ACC112 (cell line): ENCODE measurements at regions not wholly inside any gene's neighbourhood (a gene's known extent, or its start where the extent isn't known, plus 50 kb on each side); places are given as distances from the start of the nearest gene placed in this dataset.
"Not testable (repeated sequence)": the region's sequence is repeated elsewhere in the genome, so short reads cannot be mapped to it uniquely, and the experiment has no call there.

Source experiments
- H2AFZ ChIP-seq: fragments of 200-600 bp; sonication (generic); one replicate; pipeline ENCODE4 v1.6.0; 2017; ENCODE audit warnings: antibody characterized with exemption, low read length; ENCODE audit not compliant: unreplicated experiment
- H3K27ac ChIP-seq: fragments of 200-600 bp; sonication (generic); 2 replicates; pipeline ENCODE4 v1.5.1; 2014; ENCODE audit warnings: low read depth, mild to moderate bottlenecking, antibody characterized with exemption, low read length, moderate library complexity
- H3K27me3 ChIP-seq: fragments of 200-600 bp; sonication (generic); 2 replicates; pipeline ENCODE4 v1.6.1; 2014; ENCODE audit warnings: mild to moderate bottlenecking, antibody characterized with exemption, low read length, moderate library complexity, mixed read lengths; ENCODE audit not compliant: insufficient read depth
- H3K36me3 ChIP-seq: fragments of 200-600 bp; sonication (generic); 2 replicates; pipeline ENCODE4 v1.6.1; 2016; ENCODE audit warnings: mild to moderate bottlenecking, antibody characterized with exemption, low read length, moderate library complexity, mixed read lengths; ENCODE audit not compliant: insufficient read depth
- H3K4me1 ChIP-seq: fragments of 200-600 bp; sonication (generic); one replicate; pipeline ENCODE4 v1.6.1; 2016; ENCODE audit warnings: low read length, mixed read lengths; ENCODE audit not compliant: insufficient read depth, unreplicated experiment, control insufficient read depth
- H3K4me3 ChIP-seq: fragments of 200-600 bp; sonication (generic); 2 replicates; pipeline ENCODE4 v1.5.1; 2014; ENCODE audit warnings: mild to moderate bottlenecking, low read depth, low read length
- H3K79me2 ChIP-seq: fragments of 200-600 bp; sonication (generic); one replicate; pipeline ENCODE4 v1.6.0; 2016; ENCODE audit warnings: low read length; ENCODE audit not compliant: control insufficient read depth, unreplicated experiment, insufficient read depth

DNA sequence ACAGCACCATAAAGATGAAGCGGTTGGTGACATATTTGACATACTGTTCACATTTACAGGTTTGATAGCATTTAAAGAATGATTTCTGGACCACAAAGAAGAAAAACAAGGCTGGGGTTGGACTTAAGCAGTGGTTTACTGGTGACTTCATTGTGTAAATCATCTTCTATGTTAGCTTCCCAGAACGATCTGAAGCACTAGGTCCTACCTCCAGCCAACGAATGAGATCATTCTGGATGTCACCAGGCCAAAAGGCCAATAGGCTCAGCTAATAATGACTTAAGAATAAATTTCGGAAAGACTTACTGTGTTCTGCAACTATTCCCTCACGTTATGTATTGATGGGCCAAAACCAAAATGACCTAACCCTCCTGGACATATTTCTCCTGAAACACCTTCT is 675.3 kb upstream of the CCNG1 start:
- H3K4me3 ChIP-seq, result no peak overlapping the region
- H3K27ac ChIP-seq, result no peak overlapping the region
- H3K36me3 ChIP-seq, result no peaks in the 10 kb centered on the region
- no peaks in the 10 kb centered on the region for H3K27me3 ChIP-seq
- H3K79me2 ChIP-seq, result no peaks in the 10 kb centered on the region
- no peak overlapping the region for H2AFZ ChIP-seq
- no peaks in the 10 kb centered on the region for H3K4me1 ChIP-seq

DNA sequence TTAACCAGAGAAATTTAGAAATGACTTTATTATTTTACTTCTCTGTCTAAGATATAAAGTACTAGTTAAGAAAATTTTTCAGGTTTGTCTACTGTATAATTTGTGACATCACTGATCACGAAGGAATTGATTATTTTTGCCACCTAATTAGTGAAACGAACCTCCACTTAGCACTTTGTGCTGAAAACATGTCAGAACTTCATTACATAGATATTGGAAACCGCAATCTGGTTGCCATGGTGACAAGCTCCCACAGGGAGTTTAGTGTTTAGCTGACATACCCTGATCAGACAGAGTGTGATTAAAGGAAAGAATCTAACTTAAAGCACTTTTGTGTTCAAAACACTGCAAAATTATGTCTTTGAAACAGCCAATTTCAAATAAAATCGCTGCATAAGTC is 668.4 kb upstream of the CCNG1 start:
- H3K36me3 ChIP-seq, result no peaks in the 10 kb centered on the region
- H2AFZ ChIP-seq, result no peak overlapping the region
- H3K27me3 ChIP-seq, result no peaks in the 10 kb centered on the region
- H3K27ac ChIP-seq, result no peak overlapping the region
- no peak overlapping the region for H3K4me3 ChIP-seq
- no peaks in the 10 kb centered on the region for H3K4me1 ChIP-seq
- H3K79me2 ChIP-seq, result no peaks in the 10 kb centered on the region

DNA sequence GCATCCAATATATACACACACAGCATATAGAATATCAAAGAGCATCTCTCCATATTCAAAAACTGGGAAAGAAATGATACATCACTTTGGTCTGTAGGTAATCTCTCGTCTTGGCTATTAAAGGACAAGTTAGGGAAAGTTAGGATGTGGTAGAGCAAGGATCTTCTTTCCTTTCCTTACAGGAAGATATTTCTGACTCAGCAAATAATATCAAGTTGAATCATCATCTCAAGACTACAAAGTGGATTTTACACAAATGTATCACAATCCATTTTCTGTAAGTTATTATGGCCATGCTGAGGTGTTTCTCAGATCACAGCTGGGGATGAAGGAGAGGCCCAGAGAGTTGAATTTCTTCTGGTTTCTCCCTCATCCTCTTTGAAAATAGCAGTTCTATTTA is 651.7 kb upstream of the CCNG1 start:
- H3K27me3 ChIP-seq, result no peaks in the 10 kb centered on the region
- H3K79me2 ChIP-seq, result no peaks in the 10 kb centered on the region
- H2AFZ ChIP-seq, result no peak overlapping the region
- H3K27ac ChIP-seq, result no peak overlapping the region
- no peaks in the 10 kb centered on the region for H3K4me1 ChIP-seq
- H3K36me3 ChIP-seq, result no peaks in the 10 kb centered on the region
- no peak overlapping the region for H3K4me3 ChIP-seq

DNA sequence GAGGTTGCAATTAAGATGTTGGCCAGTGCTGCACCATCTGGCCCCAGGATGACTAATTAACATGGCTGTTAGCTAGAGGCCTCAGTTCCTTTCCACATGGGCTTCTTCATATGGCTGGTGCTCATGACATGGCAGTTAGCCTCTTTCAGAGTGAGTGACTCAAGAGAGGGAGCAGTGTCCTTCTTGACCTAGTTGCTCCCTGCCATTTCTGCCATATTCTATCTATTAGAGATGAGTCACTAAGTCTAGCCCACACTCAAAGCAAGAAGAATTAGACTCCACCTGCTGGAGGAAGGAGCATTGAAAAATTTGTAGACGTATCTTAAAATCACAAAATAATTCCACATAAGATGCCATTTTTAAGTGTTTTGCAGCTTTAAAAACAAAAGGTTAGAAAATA is 651.2 kb upstream of the CCNG1 start:
- H2AFZ ChIP-seq, result no peak overlapping the region
- H3K36me3 ChIP-seq, result no peaks in the 10 kb centered on the region
- H3K27ac ChIP-seq, result no peak overlapping the region
- H3K4me1 ChIP-seq, result no peaks in the 10 kb centered on the region
- no peaks in the 10 kb centered on the region for H3K27me3 ChIP-seq
- no peaks in the 10 kb centered on the region for H3K79me2 ChIP-seq
- H3K4me3 ChIP-seq, result no peak overlapping the region

DNA sequence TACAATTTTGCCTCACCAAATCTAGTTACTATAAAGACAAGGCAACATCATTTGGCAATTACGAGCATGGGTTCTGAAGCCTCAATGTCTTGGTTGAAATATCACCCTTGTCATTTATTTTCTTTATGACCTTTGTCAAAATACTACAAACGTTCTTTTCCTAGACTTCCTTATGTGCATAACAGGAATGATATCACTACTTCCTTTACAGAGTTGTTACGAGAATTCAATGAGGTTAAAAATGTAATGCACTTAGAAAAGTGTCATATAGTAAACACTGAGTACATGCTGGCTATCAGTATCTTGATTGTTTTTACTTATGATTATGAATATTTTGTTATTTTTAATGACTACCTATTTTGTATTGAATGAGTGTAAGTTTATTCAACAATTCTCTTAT is 640.9 kb upstream of the CCNG1 start:
- Histone ChIP-seq H3K36me3 (no peaks in the 10 kb centered on the region), H3K27ac (no peak overlapping the region), H3K4me1 (no peaks in the 10 kb centered on the region), H3K79me2 (no peaks in the 10 kb centered on the region), H2AFZ (no peak overlapping the region), H3K27me3 (no peaks in the 10 kb centered on the region), H3K4me3 (no peak overlapping the region)

GRCh38 chr5:162800301-162800700 is 637.1 kb upstream of the CCNG1 start:
- Histone ChIP-seq H3K27ac (no peak overlapping the region), H3K4me3 (no peak overlapping the region), H3K4me1 (no peaks in the 10 kb centered on the region), H3K36me3 (no peaks in the 10 kb centered on the region), H2AFZ (no peak overlapping the region), H3K79me2 (no peaks in the 10 kb centered on the region), H3K27me3 (no peaks in the 10 kb centered on the region)

DNA sequence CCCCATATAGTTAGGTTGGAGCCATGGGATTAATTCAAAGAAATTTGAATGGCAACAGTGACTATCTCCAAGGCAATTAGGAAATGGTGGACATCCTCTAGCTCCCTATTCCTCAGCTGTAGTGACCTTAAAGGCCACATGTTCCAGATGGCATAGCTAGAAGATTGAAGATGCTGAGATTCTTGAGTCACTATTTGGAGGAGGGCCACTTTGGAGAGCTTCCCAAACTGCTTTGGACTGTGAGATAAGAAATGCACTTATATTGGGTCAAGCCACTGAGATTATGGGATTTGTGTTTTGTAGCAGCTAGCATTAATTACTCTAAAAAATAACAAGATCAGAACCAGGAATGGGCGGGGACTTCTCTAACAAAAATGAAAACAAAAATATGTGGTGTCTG is 636.2 kb upstream of the CCNG1 start:
- Histone ChIP-seq H3K4me1 (no peaks in the 10 kb centered on the region), H2AFZ (no peak overlapping the region)

GRCh38 chr5:162806195-162806594 is 631.2 kb upstream of the CCNG1 start:
- H3K79me2 ChIP-seq, result no peaks in the 10 kb centered on the region

More for the DNA sequence above, 636.2 kb upstream of the CCNG1 start:
- Histone ChIP-seq H3K4me3 (no peak overlapping the region), H3K36me3 (no peaks in the 10 kb centered on the region), H3K27me3 (no peaks in the 10 kb centered on the region), H3K79me2 (no peaks in the 10 kb centered on the region), H3K27ac (no peak overlapping the region)

GRCh38 chr5:162811071-162811470 is 626.3 kb upstream of the CCNG1 start:
- Histone ChIP-seq H2AFZ (no peak overlapping the region), H3K36me3 (no peaks in the 10 kb centered on the region), H3K4me1 (no peaks in the 10 kb centered on the region), H3K27me3 (no peaks in the 10 kb centered on the region), H3K27ac (no peak overlapping the region), H3K4me3 (no peak overlapping the region), H3K79me2 (no peaks in the 10 kb centered on the region)

More at GRCh38 chr5:162806195-162806594, 631.2 kb upstream of the CCNG1 start:
- H2AFZ ChIP-seq, result no peak overlapping the region
- no peaks in the 10 kb centered on the region for H3K4me1 ChIP-seq
- no peaks in the 10 kb centered on the region for H3K27me3 ChIP-seq
- no peak overlapping the region for H3K27ac ChIP-seq
- no peaks in the 10 kb centered on the region for H3K36me3 ChIP-seq
- H3K4me3 ChIP-seq, result no peak overlapping the region

DNA sequence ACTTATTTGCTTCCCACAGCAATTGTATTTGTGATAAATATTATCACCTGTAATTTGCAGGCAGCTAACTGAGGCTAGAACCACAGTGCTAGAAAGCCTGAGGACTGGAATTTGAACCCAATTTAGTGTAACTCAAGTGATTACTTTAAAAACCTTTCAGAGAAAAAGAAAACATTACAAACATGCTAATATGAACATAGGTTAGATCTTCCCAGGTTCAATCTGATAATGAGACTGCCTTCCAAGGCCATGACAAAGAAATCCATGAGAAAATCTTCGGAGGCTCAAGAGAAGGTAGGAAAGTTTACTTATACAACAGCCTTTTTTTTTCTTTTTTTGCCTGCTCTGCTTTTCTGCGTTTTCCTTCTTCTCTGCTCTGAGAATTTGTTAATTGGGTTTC is 620.6 kb upstream of the CCNG1 start:
- Histone ChIP-seq H3K4me3 (no peak overlapping the region), H3K27ac (no peak overlapping the region), H2AFZ (no peak overlapping the region), H3K27me3 (no peaks in the 10 kb centered on the region), H3K36me3 (no peaks in the 10 kb centered on the region), H3K79me2 (no peaks in the 10 kb centered on the region), H3K4me1 (no peaks in the 10 kb centered on the region)

DNA sequence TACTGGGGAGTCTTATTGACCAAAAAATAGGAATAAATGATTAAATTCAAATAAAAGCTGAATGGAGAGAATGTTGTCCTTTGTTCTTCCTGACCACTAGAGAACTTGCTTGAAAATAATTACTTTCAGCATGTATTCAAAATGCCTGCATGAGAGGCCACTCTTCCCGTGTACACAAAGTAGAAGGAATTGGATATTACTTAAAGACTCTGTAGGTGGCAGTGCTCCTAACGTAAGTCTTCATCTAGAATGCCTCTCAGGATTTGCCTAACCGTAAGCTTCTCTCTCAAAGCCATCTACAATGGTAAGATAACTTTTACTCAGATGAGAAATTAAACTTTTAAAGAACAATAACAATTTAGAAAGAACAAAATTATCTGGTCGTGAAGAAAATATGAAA is 620.0 kb upstream of the CCNG1 start:
- no peak overlapping the region for H2AFZ ChIP-seq
- H3K27me3 ChIP-seq, result no peaks in the 10 kb centered on the region
- H3K27ac ChIP-seq, result no peak overlapping the region

DNA sequence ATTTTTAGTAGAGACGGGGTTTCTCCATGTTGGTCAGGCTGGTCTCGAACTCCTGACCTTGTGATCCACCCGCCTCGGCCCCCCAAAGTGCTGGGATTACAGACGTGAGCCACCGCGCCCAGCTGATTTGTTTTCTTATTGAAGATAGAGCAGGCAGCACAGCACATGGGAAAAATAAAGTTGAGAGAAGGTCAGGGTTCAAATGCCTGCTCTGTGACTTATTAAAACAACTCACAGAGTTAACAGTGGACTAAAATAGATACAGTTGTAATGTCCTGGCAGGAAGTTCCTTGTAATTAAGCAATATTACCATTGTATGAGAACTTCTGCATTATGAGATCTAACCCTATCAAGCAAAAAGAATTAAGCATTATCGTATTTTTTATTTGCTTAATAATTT is 615.7 kb upstream of the CCNG1 start:
- not testable (repeated sequence) for H3K36me3 ChIP-seq, H3K27ac ChIP-seq, H3K4me1 ChIP-seq, H3K79me2 ChIP-seq, H3K27me3 ChIP-seq, H3K4me3 ChIP-seq, H2AFZ ChIP-seq

More for the DNA sequence above, 620.0 kb upstream of the CCNG1 start:
- Histone ChIP-seq H3K79me2 (no peaks in the 10 kb centered on the region), H3K4me3 (no peak overlapping the region), H3K4me1 (no peaks in the 10 kb centered on the region), H3K36me3 (no peaks in the 10 kb centered on the region)
